HFFc6 (cell line): ENCODE measurements at regions not wholly inside any gene's neighbourhood (a gene's known extent, or its start where the extent isn't known, plus 50 kb on each side); places are given as distances from the start of the nearest gene placed in this dataset.

Experiments
- DNase-seq: peaks from one replicate; pipeline ENCODE4 v3.0.0-alpha.2; 2018
- H3K27ac Mint-ChIP-seq: 2 replicates; pipeline ENCODE4 v1.8.0; 2020; ENCODE audit warnings: mild to moderate bottlenecking, mixed read lengths
- H3K27me3 Mint-ChIP-seq: 2 replicates; pipeline ENCODE4 v1.8.0; 2021; ENCODE audit warnings: mild to moderate bottlenecking, moderate library complexity, mixed read lengths; ENCODE audit not compliant: insufficient read depth
- H3K36me3 Mint-ChIP-seq: 2 replicates; pipeline ENCODE4 v1.8.0; 2021; ENCODE audit warnings: low read depth, mixed read lengths
- H3K4me1 Mint-ChIP-seq: 2 replicates; pipeline ENCODE4 v1.8.0; 2020; ENCODE audit warnings: low read depth, mixed read lengths
- H3K4me3 Mint-ChIP-seq: 2 replicates; pipeline ENCODE4 v1.8.0; 2020; ENCODE audit warnings: mild to moderate bottlenecking, moderate library complexity, mixed read lengths
- H3K9me3 Mint-ChIP-seq: 2 replicates; pipeline ENCODE4 v1.8.0; 2020; ENCODE audit warnings: mild to moderate bottlenecking, mixed read lengths
- CTCF ChIP-seq: fragments of 200-600 bp; sonication (generic); IDR thresholded peaks from 2 replicates; pipeline ENCODE4 v1.5.0; 2021; ENCODE audit warnings: antibody characterized with exemption, mild to moderate bottlenecking

GRCh38 chr4:14254926-14255325 lies 627.4 kb upstream of the BOD1L1 start:
- Mint-ChIP-seq H3K27ac (no peak overlapping the region), H3K36me3 (peaks cover 4% of the 10 kb centered on the region; the same call in 1 of the 2 replicates), H3K4me1 (no peaks in the 10 kb centered on the region), H3K9me3 (0 out of 2 replicates have a peak, but pooled peaks cover 4% of the 10 kb centered on the region), H3K4me3 (no peak overlapping the region), H3K27me3 (peaks cover 3% of the 10 kb centered on the region)
- DNase-seq, result no peak
- no peak for TF ChIP-seq CTCF

GRCh38 chr4:14257903-14258302 lies 630.4 kb upstream of the BOD1L1 start:
- Mint-ChIP-seq H3K9me3 (0 out of 2 replicates have a peak, but pooled peaks cover under 1% of the 10 kb centered on the region), H3K27ac (no peak overlapping the region), H3K27me3 (peaks cover 5% of the 10 kb centered on the region), H3K4me1 (no peaks in the 10 kb centered on the region), H3K4me3 (no peak overlapping the region), H3K36me3 (peaks cover 2% of the 10 kb centered on the region; the same call in 1 of the 2 replicates)
- DNase-seq, result no peak
- TF ChIP-seq CTCF, result no peak

GRCh38 chr4:14259936-14260335 lies 632.4 kb upstream of the BOD1L1 start:
- Mint-ChIP-seq H3K27ac (no peak overlapping the region), H3K4me1 (no peaks in the 10 kb centered on the region), H3K4me3 (no peak overlapping the region), H3K27me3 (peaks cover 8% of the 10 kb centered on the region), H3K36me3 (no peaks in the 10 kb centered on the region), H3K9me3 (no peaks in the 10 kb centered on the region)
- no peak for TF ChIP-seq CTCF
- no peak for DNase-seq

GRCh38 chr4:14260591-14260990 lies 633.1 kb upstream of the BOD1L1 start:
- no peaks in the 10 kb centered on the region for H3K4me1 Mint-ChIP-seq

GRCh38 chr4:14262221-14262620 lies 634.7 kb upstream of the BOD1L1 start:
- H3K9me3 Mint-ChIP-seq, result no peaks in the 10 kb centered on the region
- DNase-seq, result no peak
- no peak for TF ChIP-seq CTCF
- peaks cover 8% of the 10 kb centered on the region for H3K27me3 Mint-ChIP-seq
- no peak overlapping the region for H3K4me3 Mint-ChIP-seq
- no peaks in the 10 kb centered on the region for H3K4me1 Mint-ChIP-seq
- H3K27ac Mint-ChIP-seq, result no peak overlapping the region
- H3K36me3 Mint-ChIP-seq, result no peaks in the 10 kb centered on the region

More at GRCh38 chr4:14260591-14260990, 633.1 kb upstream of the BOD1L1 start:
- Mint-ChIP-seq H3K9me3 (no peaks in the 10 kb centered on the region), H3K36me3 (no peaks in the 10 kb centered on the region), H3K4me3 (no peak overlapping the region), H3K27me3 (peaks cover 8% of the 10 kb centered on the region), H3K27ac (no peak overlapping the region)
- DNase-seq, result no peak
- no peak for TF ChIP-seq CTCF

GRCh38 chr4:14264437-14264836 lies 636.9 kb upstream of the BOD1L1 start:
- Mint-ChIP-seq H3K9me3 (no peaks in the 10 kb centered on the region), H3K36me3 (no peaks in the 10 kb centered on the region), H3K27ac (no peak overlapping the region), H3K4me3 (no peak overlapping the region), H3K4me1 (no peaks in the 10 kb centered on the region), H3K27me3 (peaks cover 5% of the 10 kb centered on the region)
- DNase-seq, result no peak
- TF ChIP-seq CTCF, result no peak
